SK-N-SH (cell line): ENCODE measurements at regions not wholly inside any gene's neighbourhood (a gene's known extent, or its start where the extent isn't known, plus 50 kb on each side); places are given as distances from the start of the nearest gene placed in this dataset.

ENCODE experiments used
- ELF1 ChIP-seq: IDR thresholded peaks from 2 replicates; pipeline ENCODE4 v1.4.0; 2012
- EZH2phosphoT487 ChIP-seq: fragments of 200-600 bp; sonication (generic); IDR thresholded peaks from 2 replicates; pipeline ENCODE4 v1.6.1; 2017; ENCODE audit warnings: low read depth, mixed run types, mild to moderate bottlenecking, antibody characterized with exemption, moderate library complexity, borderline replicate concordance
- FOXM1 ChIP-seq: IDR thresholded peaks from 2 replicates; pipeline ENCODE4 v1.4.0; 2012; ENCODE audit warnings: low read depth, mild to moderate bottlenecking
- MEF2A ChIP-seq: IDR thresholded peaks from 2 replicates; pipeline ENCODE4 v1.4.0; 2012; ENCODE audit warnings: low read depth, borderline replicate concordance
- NFIC ChIP-seq: IDR thresholded peaks from 2 replicates; pipeline ENCODE4 v1.4.0; 2012; ENCODE audit warnings: borderline replicate concordance
- POLR2AphosphoS5 ChIP-seq: IDR thresholded peaks from 2 replicates; pipeline ENCODE4 v1.6.1; 2012; ENCODE audit warnings: low read depth, low read length
- RFX5 ChIP-seq: IDR thresholded peaks from 2 replicates; pipeline ENCODE4 v1.6.1; 2012; ENCODE audit warnings: mild to moderate bottlenecking, improper control_type of control experiment, low read length
- TAF1 ChIP-seq: IDR thresholded peaks from 2 replicates; pipeline ENCODE4 v1.6.1; 2012; ENCODE audit warnings: low read depth, mild to moderate bottlenecking, low read length, moderate library complexity, borderline replicate concordance
- TCF12 ChIP-seq: IDR thresholded peaks from 2 replicates; pipeline ENCODE4 v1.4.0; 2012
- TF ChIP-seq, protein P1 (sequence below): fragments of 200-600 bp; sonication (generic); IDR thresholded peaks from 2 replicates; pipeline ENCODE4 v1.6.1; 2017; ENCODE audit warnings: antibody characterized with exemption, mild to moderate bottlenecking, moderate library complexity
- TF ChIP-seq, protein P2 (sequence below): IDR thresholded peaks from 2 replicates; pipeline ENCODE4 v1.4.0; 2012; ENCODE audit warnings: low read depth, borderline replicate concordance

DNA sequence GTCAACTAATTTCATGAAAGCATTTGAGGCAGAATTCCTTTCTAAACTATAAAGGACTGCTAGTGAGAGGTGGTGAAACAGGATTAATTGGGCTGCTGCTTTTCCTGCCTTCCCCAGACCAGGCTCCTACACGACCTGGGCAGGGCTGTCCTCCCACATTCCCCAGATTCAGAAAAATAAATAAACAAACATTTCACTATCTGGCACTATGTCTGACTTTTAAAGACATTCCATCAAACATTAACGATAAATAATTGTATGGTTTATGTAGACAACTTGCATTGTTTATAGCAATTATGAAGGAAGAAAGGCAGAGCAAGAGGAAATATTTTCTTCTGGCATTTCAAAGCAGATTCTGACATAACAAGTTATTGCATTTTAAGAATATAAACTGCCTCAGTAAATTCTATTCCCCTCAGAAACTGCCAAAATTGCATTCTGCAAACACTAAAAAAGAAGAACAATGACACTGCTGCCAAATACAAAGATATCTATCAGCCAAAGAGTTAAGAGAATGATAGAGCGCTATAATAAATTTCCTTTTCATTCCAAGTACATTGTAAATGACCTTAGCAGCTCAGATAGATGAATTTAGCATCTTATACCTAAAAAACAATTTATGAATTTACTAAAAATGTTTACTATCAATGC is 214.7 kb upstream of the INTU start:
- TF ChIP-seq, protein P1, sequence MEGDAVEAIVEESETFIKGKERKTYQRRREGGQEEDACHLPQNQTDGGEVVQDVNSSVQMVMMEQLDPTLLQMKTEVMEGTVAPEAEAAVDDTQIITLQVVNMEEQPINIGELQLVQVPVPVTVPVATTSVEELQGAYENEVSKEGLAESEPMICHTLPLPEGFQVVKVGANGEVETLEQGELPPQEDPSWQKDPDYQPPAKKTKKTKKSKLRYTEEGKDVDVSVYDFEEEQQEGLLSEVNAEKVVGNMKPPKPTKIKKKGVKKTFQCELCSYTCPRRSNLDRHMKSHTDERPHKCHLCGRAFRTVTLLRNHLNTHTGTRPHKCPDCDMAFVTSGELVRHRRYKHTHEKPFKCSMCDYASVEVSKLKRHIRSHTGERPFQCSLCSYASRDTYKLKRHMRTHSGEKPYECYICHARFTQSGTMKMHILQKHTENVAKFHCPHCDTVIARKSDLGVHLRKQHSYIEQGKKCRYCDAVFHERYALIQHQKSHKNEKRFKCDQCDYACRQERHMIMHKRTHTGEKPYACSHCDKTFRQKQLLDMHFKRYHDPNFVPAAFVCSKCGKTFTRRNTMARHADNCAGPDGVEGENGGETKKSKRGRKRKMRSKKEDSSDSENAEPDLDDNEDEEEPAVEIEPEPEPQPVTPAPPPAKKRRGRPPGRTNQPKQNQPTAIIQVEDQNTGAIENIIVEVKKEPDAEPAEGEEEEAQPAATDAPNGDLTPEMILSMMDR, result no peak
- TF ChIP-seq FOXM1 (no peak), TAF1 (no peak), POLR2AphosphoS5 (no peak), TCF12 (no peak), MEF2A (no peak), ELF1 (no peak), EZH2phosphoT487 (no peak), NFIC (no peak), RFX5 (no peak)
- TF ChIP-seq, protein P2, sequence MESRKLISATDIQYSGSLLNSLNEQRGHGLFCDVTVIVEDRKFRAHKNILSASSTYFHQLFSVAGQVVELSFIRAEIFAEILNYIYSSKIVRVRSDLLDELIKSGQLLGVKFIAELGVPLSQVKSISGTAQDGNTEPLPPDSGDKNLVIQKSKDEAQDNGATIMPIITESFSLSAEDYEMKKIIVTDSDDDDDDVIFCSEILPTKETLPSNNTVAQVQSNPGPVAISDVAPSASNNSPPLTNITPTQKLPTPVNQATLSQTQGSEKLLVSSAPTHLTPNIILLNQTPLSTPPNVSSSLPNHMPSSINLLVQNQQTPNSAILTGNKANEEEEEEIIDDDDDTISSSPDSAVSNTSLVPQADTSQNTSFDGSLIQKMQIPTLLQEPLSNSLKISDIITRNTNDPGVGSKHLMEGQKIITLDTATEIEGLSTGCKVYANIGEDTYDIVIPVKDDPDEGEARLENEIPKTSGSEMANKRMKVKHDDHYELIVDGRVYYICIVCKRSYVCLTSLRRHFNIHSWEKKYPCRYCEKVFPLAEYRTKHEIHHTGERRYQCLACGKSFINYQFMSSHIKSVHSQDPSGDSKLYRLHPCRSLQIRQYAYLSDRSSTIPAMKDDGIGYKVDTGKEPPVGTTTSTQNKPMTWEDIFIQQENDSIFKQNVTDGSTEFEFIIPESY, result no peak
